GM21529 (cell line): ENCODE measurements at regions not wholly inside any gene's neighbourhood (a gene's known extent, or its start where the extent isn't known, plus 50 kb on each side); places are given as distances from the start of the nearest gene placed in this dataset.
"Not testable (repeated sequence)": the region's sequence is repeated elsewhere in the genome, so short reads cannot be mapped to it uniquely, and the experiment has no call there.

Source experiments
- ATAC-seq: cut with Tn5 transposase; IDR thresholded peaks from one replicate; pipeline ENCODE4 v1.9.1; 2021; ENCODE audit not compliant: unreplicated experiment

DNA sequence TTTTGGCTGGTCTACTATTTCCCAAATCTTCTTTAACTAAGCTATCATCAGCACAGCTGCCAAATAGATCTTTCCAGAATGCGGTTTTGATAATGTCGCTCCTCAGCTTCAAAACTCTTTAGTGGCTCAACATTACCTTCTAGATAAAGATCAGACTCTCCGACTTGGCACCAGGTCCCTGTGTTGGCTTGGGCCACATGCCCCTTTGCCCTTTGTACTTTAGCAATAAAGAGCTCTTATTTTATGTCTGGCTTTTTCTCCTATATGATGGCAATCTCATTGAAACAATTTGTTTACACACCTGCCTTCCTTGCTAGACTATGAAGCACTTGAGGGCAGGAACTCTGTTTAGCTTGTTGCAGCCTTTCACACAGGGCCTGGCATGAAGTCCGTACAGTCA is 128.9 kb upstream of the GATA6 start:
- ATAC-seq, result no peak

DNA sequence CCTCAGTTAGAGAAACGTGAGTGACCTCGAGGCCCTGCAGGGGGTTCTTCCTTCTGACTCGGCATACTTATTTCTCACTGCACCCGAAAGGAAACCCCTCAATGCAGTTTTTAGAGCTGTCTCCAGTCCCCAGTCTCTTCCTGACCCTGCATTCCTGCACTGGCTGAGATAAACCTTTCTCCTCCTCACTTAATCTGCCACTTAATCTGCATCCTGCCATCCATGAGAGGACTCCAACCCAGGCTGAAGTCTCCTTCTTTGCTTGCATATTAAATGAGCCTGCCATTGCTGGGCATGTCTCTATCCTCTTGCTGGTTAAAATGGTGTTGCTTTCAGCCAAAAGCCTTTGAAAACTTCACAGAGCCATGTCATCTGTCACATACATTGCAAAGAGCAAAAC is 125.6 kb upstream of the GATA6 start:
- ATAC-seq, result no peak

DNA sequence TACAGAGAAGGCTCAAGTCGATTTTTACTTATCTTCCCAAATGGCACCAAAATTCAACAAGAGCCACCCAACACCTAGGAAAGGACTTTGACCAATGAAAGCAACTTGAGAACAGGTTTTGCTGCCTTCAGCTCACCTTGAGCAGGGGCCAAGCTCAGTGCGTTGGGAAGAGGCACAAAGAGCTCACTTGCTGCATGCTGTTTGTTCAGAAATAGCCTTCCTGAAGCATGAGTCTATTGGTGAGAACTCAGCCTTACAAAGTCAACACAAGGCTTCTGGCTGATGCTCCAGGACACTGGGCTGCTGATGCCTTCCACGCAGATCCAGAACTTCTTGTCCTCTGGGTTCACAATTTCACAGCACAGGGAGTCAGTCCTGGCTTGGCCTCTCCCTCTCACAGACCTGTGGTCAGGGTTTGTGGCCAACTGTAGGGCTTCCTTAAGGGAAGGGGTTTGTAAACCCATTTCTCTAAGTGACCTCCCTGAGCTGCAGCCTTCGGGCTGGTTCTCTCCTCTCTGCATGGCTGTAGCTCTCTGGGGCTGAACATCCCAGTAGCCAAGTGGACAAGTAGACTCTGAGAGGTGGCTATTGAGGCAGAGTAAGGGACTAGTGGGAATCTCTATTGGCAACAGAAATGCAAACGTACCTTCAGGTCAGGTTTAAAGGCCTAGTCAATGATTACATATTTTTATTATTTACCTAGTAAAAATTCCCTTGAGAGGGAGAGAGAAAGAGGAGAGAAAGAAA is 124.7 kb upstream of the GATA6 start:
- ATAC-seq, result no peak

DNA sequence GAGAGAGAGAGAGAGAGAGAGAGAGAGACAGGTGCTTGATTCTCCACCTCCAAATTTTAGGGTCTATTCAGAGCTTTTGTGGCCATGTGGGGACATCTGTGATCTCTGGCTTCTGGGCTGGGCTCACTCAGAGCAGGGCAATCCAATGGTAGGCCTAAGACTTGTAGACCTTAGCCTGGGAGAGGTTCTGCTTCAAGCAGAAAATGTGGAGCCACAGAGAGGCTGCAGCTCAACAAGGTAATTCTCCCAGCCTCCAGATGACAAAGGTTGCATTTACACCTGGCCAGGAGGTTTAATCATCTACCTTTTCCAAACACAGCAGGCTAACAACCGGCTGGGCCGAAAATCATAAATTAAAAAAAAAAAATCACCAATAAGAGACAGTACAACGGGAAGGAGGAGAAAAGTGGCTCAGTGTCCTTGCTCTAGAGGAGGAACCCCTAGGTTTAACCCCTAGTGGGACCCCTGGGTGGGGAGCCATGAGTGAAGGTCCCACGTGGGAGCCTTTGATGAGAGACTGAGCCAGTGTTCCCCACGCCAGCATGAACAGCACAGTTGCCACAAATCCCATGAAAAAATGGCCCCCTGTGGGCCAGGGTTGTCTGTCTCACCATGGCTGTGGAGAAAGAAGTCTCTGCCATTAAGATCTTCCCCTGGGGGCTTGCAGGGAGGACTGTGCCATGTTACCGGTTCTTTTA is 124.0 kb upstream of the GATA6 start:
- ATAC-seq, result no peak

DNA sequence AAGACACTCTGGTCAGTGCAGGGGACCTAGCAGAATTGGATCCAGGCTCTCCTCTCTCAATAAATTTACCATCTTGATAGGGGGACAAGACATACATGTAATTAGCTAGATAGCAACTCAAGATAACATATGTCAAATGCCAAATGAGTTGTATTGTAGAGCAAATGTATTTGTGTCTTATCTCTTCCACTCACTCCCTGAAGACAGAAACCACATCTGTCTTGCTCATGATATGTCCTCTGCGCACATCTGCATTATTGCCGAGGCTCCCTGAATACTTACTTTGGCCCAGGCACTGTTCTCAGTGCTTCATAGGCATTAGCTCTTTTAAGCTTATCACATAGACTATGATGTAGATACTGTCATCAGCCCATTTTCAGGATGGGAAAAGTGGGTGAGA is 122.9 kb upstream of the GATA6 start:
- no peak for ATAC-seq

DNA sequence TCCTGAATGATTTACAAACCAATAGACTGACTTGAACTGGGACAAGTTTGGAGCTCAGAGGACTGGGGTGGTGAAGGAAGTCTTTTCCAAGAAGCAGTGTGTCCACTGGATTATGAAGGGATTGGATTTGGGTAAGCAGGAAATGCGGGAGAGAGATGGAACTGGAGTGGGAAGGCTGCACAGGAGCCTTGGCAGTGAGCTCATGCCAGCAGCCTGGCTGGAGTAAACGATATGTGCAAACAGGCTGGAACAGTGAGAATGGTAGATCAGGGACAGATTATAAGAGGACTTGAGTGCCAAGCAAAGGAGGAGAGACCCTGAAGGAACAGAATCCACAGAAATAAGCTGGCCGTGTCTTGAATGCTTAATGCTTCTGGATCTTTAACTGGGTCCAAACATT is 121.9 kb upstream of the GATA6 start:
- ATAC-seq, result no peak

DNA sequence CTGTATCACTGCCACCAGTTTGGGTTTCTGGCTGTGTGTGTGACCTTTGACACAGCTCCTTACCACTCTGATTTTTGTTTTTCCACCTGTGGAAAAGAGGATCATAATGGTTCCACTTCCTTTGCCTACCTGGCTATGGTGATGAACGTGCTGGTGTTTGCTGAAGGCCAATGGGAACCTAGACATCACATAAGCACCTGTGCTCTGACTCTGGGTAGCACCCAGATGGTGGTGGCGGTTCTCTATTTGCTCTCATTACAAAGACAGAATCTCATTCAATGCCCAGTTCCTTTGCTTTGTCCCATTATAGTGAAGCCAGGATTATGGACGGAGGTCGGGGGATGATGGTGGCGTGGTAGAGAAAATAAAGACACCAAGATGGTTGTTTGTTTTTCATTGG is 121.2 kb upstream of the GATA6 start:
- ATAC-seq, result no peak

DNA sequence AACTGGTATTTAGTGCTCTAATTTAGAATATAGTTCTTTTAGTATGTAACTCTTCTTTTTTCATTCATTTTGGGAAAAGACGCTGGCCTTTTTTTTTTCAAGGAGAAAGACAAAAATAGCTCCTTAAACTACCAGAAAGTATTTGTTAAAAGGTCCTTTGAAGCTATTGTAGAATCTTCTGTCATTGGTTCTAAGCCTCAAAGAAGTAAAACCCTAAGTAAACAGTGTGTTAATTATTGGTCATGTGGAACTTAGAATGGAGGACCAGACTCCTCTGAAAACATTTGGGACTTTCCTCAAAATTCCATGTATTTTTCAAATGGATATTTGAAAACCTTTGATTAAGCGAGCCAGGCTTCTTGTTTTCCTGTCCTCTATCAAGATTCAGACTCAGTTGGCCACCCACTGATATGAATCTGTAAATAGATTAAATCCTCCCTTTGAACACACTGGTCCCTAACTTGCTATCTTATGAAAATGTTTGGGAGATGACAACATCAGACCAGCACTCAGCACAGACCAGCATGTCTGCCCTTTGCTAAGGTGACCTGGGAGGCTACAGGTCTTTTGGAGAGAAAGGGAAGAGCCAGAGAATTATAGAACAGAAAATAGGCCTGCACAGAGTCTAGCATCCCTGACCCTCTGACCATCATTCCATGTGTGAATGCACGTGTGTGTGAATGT is 120.3 kb upstream of the GATA6 start:
- no peak for ATAC-seq

DNA sequence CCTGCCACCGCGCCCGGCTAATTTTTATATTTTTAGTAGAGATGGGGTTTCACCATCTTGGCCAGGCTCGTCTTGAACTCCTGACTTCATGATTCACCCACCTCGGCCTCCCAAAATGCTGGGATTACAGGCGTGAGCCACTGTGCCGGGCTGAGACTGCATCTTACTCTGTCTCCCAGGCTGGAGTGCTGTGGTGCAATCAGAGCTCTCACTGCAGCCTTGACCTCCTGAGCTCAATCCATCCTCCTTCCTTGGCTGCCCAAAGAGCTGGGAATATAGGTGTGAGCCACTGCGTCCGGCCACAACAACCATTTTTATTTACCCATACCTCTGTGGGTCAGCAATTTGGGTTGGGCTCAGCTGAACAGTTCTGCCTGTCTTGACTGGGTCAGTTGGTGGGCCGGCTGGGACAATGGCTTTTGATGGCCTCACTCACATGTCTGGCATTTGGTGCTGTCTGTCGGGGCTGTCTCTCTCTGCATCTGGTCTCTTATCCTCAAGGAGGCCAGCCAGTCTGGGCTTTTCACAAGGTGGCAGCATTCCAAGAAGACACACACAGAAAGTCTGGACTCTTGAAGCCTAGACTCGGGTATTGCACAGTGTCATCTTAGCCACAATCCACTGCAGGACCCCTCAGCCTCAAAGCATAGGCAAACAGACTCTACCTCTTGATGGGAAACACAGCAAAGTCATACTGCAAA is 116.8 kb upstream of the GATA6 start:
- ATAC-seq, result no peak

DNA sequence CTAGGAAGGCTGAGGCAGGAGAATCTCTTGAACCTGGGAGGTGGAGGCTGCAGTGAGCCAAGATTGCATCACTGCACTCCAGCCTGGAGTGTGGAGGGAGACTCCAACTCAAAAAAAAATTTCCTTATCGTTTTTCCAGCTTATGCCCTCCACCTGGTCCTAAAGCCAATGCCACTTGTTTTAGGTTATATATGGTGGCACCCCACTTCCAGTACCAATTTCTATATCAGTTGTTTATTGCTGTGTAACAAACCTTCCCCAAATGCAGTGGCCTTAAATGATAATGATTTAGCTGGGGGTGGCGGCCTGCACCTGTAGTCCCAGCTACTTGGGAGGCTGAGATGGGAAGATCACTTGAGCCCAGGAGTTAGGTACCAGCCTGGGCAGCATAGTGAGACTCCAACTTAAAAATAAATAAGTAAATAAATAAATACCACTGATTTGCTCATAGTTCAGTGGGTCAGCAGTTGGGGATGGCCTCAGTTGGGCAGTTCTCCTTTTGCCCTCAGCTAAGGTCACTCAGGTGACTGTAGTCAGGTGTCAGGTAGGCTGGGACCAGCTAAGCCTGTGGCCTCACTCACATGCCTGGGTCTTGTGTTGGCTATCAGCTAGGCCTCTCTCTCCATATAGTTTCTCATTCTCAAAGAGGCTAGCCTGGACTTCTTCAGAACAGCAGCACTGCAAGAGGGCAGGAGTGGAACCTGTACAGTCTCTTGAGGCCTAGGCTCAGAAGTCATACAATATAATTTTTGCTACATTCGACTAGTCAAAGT is 113.7 kb upstream of the GATA6 start:
- no peak for ATAC-seq

DNA sequence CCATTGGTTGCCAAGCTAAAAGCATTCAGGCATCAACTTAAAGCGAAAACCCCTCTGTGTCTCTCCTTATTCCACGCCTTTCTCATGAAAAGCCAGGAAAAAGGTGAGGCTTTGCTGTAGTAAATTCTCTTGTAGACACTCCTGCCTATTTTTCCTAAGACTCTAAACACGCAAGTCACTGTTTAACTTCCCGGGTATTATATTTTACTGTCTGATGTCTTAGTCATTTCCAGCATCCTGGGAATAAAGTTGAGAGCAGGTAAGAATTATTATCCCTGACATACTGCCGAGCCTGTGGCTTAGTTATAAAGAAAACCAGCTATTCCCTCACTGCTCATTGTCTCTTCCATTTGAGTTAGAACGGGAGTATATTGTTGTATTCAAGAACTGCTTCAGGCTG is 112.4 kb upstream of the GATA6 start:
- no peak for ATAC-seq

DNA sequence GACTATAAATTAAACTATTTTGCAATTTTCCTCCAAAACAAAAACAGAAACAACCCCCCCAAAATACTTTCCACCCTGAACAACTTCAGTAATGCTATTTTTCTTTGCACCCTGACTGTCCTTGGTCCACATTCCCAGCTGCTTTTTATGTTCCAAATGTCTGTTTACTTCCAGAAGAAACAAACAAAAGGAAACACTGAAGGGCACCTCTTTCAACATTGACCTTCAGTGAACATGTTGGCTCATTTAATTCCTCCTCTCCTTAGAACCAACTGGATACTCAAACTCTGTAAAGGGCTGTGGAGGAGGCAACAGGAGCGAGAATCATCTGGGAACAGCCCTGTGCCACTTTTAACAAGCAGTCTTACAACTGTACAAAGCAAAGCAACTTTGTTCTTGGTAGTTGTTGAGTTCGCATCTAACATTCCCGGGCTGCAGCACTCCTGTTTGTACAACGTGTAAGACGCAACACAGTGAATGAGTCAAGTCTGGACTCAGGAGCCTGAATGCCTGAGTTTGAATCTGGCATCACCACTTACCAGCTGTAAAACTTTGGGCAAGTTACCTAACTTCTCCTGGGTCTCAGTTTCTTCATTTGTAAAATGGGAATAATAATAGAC is 111.4 kb upstream of the GATA6 start:
- no peak for ATAC-seq

DNA sequence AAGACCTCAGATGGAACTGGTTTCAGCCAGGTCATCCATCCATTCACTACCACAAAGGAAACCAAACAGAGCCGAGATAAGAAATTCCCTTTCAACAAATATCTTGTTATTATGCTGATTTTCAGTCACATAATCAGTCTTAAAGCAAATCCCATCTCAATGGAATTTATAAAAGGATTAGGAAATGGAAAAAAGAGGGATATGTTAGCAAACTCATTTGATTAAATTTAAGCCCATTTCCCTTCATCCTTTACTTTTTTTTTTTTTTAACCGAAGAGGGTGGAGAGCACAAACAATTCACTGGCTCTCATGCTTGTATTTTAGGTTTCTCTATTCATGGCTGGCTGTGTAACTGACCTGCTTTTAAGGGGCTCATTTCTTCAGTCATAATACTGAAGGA is 109.0 kb upstream of the GATA6 start:
- no peak for ATAC-seq

DNA sequence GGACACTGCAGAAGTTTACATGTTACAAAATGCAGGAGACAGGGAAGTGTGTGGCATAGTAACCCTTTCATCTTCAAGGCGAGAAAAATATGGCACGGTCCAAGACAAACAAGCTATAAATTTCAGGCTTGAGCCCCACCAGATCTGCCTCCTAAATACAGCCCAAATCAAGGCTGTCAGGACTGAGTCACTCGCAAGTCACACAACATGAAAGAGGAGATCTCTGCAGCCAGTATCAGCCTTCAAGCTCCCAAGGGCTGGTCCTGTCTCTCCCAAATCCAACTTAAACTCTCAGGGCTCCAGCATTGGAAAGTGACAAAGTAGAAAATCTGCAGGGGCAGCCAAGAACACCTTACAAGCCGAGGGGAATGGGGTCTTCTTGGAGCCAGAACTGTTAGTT is 106.3 kb upstream of the GATA6 start:
- ATAC-seq, result no peak

DNA sequence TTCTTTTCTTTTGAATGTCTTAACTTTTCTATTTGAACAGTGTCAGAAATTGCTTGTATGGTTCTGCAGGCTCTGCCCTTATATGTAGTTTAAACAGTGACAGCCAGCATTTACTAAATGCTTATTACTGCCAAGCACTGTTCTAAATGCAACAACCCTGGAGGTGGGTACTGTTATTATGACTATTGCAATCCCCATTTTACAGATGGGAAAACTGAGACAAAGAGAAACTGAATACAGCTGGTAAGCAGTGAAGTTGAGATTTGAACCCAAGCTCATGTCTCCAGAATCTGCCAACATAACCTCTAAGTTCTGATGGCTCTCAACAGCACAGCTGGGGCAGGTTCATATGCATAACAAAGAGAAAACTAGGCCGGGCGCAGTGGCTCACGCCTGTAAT is 105.7 kb upstream of the GATA6 start:
- ATAC-seq, result no peak

DNA sequence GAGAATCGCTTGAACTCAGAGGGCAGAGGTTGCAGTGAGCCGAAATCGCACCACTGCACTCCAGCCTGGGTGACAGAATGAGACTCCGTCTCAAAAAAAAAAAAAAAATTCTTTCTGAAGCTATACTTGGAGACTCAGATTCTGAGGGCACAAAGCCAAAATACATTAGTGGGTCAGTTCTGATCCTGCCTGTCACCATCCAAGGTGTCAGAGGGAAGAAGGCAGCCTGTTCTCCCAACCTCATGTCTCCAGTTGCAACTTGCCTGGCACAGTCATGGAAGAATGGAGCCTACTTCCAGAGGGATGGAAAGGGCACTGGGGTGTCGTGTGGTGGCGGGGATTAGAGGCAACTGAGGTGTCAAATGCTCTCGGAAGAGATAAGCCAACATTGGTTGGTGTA is 104.8 kb upstream of the GATA6 start:
- ATAC-seq, result no peak

DNA sequence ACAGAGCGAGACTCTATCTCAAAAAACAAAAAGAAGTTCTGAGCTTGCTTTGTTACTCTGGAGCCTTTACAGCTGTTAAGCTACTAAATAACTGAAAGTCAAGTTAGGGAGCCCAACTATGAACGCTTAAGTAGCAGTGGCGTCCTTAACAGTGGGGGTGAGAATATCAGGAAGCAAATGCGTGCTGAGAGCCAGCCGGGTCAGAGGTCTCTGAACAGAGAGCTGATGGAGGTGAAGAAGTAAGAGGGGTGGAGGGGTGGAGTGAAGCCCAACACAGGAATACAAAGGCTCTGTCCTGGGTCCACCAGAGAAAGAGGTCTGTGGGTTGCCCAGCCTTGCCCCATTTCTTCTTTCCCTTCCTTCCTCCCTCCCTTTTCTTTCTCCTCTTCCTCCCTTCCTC is 104.1 kb upstream of the GATA6 start:
- no peak for ATAC-seq

DNA sequence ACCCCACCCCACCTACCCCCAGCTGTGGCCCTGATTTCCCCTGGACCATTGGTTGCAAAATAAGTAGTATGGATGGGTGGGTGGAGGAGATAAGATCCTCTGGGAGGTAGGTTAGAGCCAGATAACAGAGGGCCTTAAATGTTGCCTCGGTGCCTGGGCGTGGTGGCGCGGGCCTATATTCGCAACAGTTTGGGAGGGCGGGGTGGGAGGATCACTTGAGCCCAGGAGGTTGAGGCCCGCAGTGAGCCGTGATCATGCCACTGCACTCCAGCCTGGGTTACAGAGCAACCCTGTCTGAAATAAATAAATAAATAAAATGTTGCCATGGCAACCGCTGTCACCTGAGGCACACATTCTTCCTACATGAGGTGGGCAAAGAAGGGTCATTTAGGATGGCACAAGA is 103.3 kb upstream of the GATA6 start:
- ATAC-seq, result no peak

DNA sequence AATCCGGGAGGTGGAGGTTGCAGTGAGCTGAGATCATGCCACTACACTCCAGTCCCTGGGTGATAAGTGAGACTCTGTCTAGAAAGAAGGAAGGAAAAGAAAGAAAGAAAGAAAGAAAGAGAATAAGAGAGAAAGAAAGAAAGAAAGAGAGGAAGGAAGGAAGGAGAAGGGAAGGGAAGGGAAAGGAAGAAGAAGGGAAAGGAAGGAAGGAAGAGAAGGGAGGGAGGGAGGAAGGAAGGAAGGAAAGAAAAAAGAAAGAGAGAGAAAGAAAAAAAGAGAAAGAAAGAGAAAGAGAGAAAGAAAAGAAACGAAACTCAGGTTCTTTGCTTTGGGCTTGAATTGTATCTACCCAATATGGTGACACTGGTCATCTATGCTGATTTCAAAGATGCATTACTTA is 102.3 kb upstream of the GATA6 start:
- no peak for ATAC-seq

DNA sequence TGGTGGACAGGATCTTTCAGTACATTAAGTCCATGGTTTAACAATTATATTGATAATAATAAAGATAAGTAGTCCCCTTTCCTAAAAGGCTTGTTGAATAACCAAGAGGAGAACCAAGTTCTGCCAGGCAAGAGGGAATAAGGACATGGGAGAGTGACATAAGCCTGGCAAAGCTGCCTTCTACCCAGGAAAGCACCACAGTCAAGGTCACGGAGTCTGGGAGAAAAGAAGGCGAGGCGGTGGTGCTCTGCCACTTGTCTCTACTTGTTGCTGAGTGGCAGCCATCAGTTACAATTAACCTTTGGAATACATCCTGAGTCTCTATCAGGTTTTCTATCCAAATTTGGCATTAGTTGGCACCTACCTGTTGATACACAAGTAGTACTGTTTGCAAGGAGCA is 101.7 kb upstream of the GATA6 start:
- ATAC-seq, result no peak

DNA sequence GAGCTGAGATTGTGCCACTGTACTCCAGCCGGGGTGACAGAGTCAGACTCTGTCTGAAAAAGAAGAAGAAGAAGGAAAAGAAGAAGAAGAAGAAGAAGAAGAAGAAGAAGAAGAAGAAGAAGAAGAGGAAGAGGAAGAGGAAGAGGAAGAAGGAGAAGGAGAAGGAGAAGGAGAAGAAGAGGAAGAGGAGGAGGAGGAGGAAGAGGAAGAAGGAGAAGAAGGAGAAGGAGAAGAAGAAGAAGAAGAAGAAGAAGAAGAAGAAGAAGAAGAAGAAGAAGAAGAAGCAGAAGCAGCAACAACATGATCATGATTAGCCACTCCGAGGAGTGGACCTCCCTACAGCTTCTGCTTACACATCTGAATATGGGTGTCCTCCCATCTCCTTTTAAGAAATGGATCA is 100.6 kb upstream of the GATA6 start:
- ATAC-seq, result not testable (repeated sequence)
